ENCODE measurements at regions not wholly inside any gene's neighbourhood (a gene's known extent, or its start where the extent isn't known, plus 50 kb on each side); places are given as distances from the start of the nearest gene placed in this dataset.
"Not testable (repeated sequence)": the region's sequence is repeated elsewhere in the genome, so short reads cannot be mapped to it uniquely, and the experiment has no call there.

DNA sequence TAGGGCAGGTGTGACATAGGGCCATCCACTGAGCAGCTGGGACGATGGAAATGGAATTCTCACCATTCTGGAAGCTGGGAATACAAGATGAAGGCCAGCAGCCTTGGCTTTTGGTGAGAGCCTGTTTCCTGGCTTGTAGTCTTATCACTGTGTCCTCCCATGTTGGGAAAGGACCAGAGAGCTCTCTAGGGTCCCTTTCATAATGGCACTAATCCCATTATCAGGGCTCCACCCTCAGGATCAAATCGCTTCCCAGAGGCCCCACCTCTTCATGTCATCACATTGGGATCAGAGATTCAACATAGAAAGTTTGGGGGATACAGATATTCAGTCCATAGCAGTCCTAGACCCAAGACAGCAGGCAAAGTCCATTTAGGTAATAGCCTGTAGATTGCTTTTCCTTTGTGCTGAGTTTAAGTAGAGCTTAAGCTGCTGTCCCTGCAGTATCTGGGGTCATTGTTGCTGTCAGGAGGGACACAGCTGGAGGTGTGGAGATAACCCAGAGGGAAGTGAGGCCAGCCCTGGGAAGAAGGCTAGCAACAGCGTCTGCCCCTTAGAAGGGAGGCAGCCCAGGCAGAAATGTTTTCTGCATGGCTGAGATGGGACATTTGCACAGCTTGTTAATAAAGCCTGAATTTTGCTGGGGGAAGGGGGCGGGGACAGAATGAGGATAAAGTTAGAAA, 136.5 kb upstream of the GPR12 start:
- FAIRE-seq: no peak
- DNase-seq (ENCODE audit: low spot score): no peak

DNA sequence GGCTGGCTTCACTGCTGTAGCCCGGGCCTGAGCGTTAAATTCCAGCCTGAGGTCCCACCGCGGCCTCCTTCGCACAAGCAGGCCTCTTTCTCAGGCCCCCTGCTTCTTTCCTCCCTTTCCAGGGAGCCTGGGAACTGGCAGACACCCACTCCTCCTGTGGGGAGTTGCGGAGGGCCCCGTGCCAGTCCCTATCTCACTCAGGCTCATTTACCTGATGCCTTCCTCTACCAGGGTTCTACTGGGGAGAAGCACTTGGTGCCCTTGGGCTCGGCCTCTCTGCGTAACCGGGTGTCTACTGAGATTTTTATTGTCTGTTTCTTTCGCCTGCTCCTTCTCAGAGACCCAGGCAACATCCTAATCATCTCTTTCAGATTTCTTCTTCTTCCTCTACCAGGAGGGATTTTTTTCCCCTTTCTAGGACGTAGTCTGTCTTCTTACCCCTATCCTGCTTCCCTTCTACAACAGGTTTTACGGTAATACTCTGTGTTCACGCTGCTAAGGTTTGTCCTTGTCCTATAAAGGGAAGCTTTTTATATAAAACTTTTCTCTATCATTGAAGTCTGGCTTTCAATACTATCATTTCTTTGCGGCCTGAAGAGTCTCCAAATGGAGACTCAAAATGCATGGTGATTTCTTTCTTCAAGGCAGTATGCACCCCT, 135.4 kb upstream of the GPR12 start:
- DNase-seq (ENCODE audit: low spot score) (no peak), FAIRE-seq (no peak)

DNA sequence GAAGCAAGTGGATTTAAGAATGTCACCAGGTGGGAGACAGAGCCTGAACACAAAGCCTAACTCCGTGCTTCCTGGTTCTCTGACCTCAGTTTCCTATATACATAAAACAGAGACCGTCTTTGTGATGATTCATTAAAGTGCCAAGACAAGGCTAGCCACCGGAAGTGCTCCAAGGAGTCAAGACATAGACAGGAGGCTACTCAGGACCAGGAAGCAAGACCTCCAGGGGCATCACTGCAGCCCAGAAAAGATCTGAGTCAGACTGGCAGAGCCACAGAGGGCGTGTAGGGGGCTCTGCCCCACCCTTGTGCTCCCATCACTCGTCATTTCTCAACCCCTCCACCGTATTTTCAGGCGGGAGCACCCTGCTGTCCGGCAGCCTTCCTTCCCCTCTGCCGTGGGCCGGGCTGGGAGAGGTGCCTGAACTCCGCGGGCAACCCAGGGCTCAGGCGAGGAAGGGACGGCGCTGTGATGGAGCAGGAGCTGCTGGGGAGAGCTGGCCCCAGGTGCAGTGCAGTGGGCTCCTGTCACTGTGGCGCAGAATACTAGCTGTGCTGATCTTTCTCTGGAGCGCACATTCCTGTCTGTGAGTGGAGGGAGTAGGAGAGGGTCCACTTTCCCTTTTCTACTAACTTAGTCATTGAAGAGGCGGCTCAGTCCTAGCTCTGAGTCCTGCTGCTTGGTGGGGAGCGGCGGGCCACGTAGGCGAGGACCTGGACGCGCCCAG, 134.7 kb upstream of the GPR12 start:
- peak; percentile 34 for DNase-seq (ENCODE audit: low spot score)
- FAIRE-seq: no peak

DNA sequence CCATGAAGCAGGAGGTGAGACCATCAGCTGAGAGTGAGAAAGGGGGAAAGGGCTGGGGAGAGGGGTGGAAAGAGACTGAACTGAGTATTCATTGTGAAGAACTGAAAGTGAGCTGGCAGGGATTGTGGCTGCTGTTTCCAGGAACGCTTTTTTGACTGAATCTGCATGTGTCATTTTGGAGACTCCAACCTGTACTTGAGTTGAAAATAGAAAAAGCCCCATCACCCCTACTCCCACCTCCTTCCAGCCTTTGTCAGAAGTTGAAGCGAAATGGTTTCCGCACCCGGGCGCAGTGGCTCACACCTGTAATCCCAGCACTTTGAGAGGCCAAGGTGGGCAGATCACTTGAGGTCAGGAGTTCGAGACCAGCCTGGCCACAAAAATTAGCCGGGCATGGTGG, 128.0 kb upstream of the GPR12 start:
- no peak for FAIRE-seq

GRCh38 chr13:26887594-26887993, 127.0 kb upstream of the GPR12 start:
- FAIRE-seq (no peak), DNase-seq (ENCODE audit: low spot score) (no peak)

More for the DNA sequence above, 128.0 kb upstream of the GPR12 start:
- DNase-seq (ENCODE audit: low spot score): no peak

DNA sequence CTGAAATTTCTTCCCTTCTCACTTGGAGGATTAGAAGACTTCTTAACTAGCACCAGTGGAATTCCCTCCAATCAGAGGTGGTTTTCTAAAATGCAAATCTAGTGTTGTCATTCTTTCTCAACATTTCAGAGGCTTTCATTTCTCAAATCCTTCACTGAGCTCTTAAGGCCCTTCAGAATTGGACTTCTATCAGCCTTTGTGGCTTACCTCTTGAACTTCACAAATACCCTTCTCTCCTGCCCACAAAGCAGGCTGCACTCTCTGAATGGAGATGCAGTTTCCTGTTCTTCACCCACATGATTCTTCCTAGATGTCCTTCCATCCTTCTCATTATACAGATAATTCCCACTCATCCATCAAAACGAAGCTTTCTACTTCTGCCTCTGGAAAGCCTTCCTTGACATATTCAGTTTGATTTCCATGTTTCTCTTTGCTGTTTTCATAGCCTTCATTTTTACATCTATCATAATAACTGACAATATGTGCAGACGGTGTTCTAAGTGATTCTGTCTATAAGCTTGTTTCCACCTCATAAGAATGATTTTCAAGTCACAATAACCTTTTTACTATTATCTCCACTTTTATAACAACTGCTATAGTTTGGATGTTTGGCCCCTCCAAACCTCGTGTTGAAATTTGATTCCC, 123.1 kb upstream of the GPR12 start:
- DNase-seq (ENCODE audit: low spot score) (no peak), FAIRE-seq (no peak)

GRCh38 chr13:26882731-26883130, 122.1 kb upstream of the GPR12 start:
- FAIRE-seq (no peak), DNase-seq (ENCODE audit: low spot score) (no peak)

DNA sequence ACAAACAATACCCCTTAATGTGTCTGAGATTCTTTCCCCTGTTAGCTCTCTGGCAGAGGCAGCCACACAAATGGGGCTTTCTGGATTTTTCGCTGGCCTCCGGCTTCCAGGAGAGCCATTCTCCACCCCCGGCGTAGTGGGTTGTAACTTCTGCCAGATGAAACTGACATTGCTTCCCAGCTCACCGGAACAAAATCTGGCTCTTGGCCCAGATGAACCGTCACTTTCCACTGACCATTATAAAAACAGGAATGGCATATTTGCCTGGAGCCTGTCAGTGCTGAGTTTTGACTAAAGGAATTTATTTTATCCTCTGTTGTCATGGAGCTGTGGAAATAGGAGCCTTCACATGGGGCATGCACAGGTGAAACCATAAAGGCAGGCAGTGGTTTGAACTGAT, 120.6 kb upstream of the GPR12 start:
- FAIRE-seq: peak; percentile 18
- peak; percentile 57 for DNase-seq (ENCODE audit: low spot score)

GRCh38 chr13:26880735-26881134, 120.1 kb upstream of the GPR12 start:
- DNase-seq (ENCODE audit: low spot score): peak; percentile 18
- no peak for FAIRE-seq

DNA sequence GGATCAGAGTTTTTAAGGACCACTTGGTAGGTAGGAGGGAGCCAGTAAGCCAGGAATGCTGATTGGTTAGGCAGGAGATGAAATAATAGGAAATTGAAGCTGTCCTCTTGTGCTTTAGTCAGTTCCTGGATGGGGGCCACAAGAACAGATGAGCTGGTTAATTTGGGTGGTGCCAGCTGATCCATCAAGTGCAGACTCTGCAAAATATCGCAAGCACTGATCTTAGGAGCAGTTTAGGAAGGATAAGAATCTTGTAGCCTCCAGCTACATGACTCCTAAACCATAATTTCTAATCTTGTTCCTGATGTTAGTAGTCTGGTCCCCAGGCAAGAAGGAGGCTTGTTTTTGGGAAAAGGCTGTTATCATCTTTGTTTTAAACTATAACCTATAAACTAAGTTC, 117.9 kb upstream of the GPR12 start:
- DNase-seq (ENCODE audit: low spot score) (no peak), FAIRE-seq (no peak)

- DNase-seq (ENCODE audit: low spot score) (no peak), FAIRE-seq (no peak)
Measured at GRCh38 chr13:26873386-26873698, 112.8 kb upstream of the GPR12 start.

DNA sequence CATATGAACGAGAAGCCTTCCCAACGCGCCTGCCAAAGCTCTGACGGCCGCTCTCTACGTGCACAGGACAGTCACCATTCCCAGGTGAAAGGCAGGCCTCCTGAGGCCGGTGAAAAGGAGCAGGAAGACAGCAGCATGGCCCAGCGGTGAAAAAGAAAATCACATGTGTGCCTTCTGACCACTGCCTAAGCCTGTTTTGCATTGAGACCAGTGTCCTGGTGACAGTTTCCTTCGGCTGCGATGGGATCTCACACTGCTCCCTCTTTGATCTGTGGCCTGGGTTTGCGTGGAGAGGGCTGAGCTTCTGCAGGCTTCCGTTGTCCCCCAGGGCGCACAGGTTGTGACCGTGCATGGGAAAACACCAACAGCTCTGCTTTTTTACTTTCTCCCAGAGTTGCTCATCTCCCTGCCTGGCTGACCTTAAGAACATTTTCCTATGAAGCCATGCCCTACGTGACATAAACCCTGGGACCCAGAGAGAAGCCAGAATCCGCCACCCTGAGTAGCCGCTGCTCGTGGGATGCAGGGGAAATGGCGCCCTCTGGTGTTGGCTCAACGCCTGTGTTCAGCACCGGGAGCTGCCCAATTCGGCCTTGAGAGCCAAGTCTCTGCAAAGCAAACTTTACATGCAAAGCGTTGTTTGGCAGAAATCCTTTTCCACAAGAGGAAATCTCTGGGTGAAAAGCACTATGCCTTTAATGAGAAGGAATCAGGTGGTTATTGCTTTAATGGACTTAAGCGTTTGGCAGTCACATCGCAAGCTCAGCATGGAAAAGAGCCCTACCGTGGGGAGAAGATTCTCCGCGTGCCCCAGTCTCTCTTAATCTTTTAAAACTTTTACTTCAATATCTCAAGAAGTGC, 112.2 kb upstream of the GPR12 start:
- no peak for FAIRE-seq

GRCh38 chr13:26867451-26868091, 107.0 kb upstream of the GPR12 start:
- no peak for DNase-seq (ENCODE audit: low spot score)
- no peak for FAIRE-seq

More for the DNA sequence above, 112.2 kb upstream of the GPR12 start:
- no peak for DNase-seq (ENCODE audit: low spot score)

GRCh38 chr13:26864576-26864975, 104.0 kb upstream of the GPR12 start:
- no peak for DNase-seq (ENCODE audit: low spot score)
- no peak for FAIRE-seq

DNA sequence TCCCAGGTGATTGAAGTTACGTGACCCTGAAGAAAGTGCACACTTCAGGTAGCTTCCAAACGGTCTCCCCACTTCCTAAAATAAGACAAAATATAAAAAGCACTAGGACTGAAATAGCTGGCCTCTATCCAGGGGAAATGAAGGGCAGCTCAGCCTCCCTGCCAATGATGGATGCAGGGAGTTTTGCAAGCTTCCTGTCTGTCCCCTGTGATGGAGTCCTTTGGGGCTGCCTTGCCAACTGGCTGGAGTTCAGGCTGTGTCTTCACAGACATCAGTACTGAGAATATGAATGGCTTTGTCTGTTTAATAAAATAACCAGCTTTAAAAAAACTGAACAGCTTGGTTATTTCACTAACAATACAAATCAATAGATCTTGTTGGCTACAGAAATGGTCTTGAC, 101.4 kb upstream of the GPR12 start:
- DNase-seq (ENCODE audit: low spot score) (no peak), FAIRE-seq (no peak)

DNA sequence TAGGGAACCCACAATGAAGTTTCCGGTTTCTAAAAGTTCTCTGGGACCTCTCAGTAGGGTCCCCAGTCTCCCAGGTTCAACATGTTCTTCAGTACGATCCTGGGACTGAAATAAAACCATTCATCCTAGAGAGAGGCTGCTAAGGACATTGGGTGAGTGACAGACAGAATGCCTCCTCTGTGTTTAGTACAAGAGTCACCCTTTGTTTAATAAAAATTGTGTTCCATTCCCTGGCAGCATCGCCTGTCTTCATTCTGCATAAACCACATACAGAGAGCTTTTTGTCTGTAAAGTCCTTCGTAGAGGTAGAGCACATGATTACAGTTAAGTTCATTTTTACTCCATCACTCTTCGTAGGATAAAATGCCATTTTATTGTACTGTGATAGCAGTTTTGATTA, 95.3 kb upstream of the GPR12 start:
- no peak for DNase-seq (ENCODE audit: low spot score)
- no peak for FAIRE-seq

DNA sequence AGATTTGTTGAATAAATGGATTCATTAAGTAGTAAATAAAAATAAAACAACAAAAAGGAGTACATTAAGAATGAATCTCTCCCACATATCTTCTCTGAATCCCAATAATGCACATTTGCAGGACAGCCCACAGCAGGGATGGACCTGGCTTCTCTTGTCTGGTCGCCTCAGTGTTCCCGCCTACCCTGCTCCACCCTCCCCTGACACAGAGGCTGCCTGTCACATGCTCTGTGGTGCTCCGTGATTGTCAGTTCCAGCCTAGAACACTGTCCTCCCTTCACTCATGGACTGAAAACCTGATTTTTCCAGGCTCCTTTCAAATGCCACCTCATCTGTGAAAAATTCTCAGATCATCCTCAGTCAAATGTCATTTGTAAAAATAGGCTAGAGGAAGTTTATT, 94.5 kb upstream of the GPR12 start:
- no peak for DNase-seq (ENCODE audit: low spot score)
- FAIRE-seq: no peak

DNA sequence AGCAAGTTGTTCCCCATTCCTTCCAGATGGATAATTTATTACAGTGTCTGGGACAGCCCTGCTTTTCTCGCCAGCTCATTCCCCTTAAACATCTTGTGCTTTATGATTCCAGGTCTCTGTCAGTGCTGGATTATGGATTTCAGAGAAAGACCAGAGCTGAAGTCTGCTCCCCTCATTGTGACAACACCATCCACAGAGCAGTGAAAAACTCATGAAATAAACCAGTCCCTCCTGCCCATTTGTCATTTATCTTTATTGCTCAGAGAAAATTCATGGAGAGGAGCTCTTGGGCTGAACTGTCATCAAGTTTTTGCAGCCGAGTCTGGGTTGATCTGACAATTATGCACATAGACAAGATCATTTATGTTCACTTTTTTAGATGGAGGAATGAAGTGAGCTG, 92.7 kb upstream of the GPR12 start:
- FAIRE-seq: no peak
- no peak for DNase-seq (ENCODE audit: low spot score)

DNA sequence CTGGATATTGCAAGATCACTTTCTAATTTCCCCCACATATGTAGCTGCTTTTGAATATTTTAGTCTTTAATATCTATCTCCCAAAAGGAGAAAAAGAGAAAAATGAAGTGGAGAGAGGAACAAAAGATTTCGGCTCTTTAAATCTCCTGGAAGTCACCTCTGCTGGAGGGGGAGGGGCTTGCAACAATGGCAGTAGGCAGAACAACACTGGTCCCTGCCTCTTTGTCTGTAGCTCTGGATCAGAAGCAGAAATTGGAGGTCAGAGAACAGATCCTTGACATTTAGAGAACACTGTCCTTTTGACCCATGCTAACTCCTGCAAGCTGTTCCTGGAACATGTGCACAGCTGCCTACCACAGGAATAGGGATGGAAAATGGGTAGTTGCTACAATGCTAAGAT, 86.7 kb upstream of the GPR12 start:
- no peak for DNase-seq (ENCODE audit: low spot score)

GRCh38 chr13:26845063-26845462, 84.5 kb upstream of the GPR12 start:
- DNase-seq (ENCODE audit: low spot score); FAIRE-seq: not testable (repeated sequence)

More for the DNA sequence above, 86.7 kb upstream of the GPR12 start:
- no peak for FAIRE-seq

- FAIRE-seq (no peak), DNase-seq (ENCODE audit: low spot score) (no peak)
Measured at GRCh38 chr13:26839682-26840081, 79.1 kb upstream of the GPR12 start.

All from RCC 7860 (cell line).